Endothelial cell of umbilical vein (primary cell): ENCODE measurements at regions not wholly inside any gene's neighbourhood (a gene's known extent, or its start where the extent isn't known, plus 50 kb on each side); places are given as distances from the start of the nearest gene placed in this dataset.

Experiments used
- EZH2 ChIP-seq: IDR thresholded peaks from 2 replicates; pipeline ENCODE4 v1.6.1; 2012; ENCODE audit warnings: borderline replicate concordance, low read depth, mild to moderate bottlenecking, moderate library complexity, low read length, inconsistent platforms; ENCODE audit not compliant: severe bottlenecking
- FOS ChIP-seq: IDR thresholded peaks from 2 replicates; pipeline ENCODE4 v1.6.1; 2011; ENCODE audit warnings: mild to moderate bottlenecking, low read length, moderate library complexity, borderline replicate concordance; ENCODE audit not compliant: insufficient read depth
- POLR2A ChIP-seq: IDR thresholded peaks from 2 replicates; pipeline ENCODE4 v1.6.1; 2012; ENCODE audit warnings: low read depth, mild to moderate bottlenecking, control low read depth, low read length
- POLR2AphosphoS5 ChIP-seq: IDR thresholded peaks from 2 replicates; pipeline ENCODE4 v1.6.1; 2012; ENCODE audit warnings: low read depth, mild to moderate bottlenecking, control low read depth, low read length, moderate library complexity; ENCODE audit not compliant: insufficient read depth
- TF ChIP-seq, protein P1 (sequence below), 2 donors: IDR thresholded peaks; 1 replicate in 1 of 2; 2 replicates in 1 of 2; pipeline ENCODE4 v1.5.1; 2011; ENCODE audit warnings: low read length in 2 of 2, mild to moderate bottlenecking in 2 of 2, moderate library complexity in 2 of 2, control low read depth in 1 of 2, inconsistent platforms in 1 of 2, low read depth in 1 of 2; ENCODE audit not compliant: insufficient read depth in 1 of 2; ENCODE audit errors: extremely low read depth in 1 of 2

DNA sequence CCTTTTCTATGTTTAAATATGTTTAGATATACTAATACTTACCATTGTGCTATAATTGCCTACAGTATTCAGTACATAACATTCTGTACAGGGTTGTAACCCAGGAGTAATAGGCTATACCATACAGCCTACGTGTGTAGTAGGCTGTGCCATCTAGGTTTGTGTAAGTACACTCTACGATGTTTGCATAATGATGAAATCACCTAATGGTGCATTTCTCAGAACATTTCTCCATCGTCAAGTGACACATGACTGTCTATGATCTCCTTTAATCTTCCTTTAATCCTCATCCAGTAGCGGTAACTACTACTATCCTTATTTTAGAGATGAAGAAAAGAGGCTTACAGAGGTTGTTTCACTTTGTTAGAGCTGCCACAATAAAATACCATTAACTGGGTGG is 369.2 kb downstream of the PLK2 start:
- TF ChIP-seq, protein P1, sequence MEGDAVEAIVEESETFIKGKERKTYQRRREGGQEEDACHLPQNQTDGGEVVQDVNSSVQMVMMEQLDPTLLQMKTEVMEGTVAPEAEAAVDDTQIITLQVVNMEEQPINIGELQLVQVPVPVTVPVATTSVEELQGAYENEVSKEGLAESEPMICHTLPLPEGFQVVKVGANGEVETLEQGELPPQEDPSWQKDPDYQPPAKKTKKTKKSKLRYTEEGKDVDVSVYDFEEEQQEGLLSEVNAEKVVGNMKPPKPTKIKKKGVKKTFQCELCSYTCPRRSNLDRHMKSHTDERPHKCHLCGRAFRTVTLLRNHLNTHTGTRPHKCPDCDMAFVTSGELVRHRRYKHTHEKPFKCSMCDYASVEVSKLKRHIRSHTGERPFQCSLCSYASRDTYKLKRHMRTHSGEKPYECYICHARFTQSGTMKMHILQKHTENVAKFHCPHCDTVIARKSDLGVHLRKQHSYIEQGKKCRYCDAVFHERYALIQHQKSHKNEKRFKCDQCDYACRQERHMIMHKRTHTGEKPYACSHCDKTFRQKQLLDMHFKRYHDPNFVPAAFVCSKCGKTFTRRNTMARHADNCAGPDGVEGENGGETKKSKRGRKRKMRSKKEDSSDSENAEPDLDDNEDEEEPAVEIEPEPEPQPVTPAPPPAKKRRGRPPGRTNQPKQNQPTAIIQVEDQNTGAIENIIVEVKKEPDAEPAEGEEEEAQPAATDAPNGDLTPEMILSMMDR (IDR thresholded peaks at IDR 0.05; ENCODE audit: extremely low read depth in 1 of 2, insufficient read depth in 1 of 2, low read depth in 1 of 2, low read length in 2 of 2): no peak
- TF ChIP-seq POLR2A (no peak), EZH2 (no peak), POLR2AphosphoS5 (no peak), FOS (no peak)
